ENCODE measurements at regions not wholly inside any gene's neighbourhood (a gene's known extent, or its start where the extent isn't known, plus 50 kb on each side); places are given as distances from the start of the nearest gene placed in this dataset.

GRCh38 chr2:3138621-3139020 lies 239.0 kb downstream of the EIPR1 start:
- H3K79me1 ChIP-seq (ENCODE audit: low read length) = no peaks in the 10 kb centered on the region
- no peak overlapping the region for H3K23ac ChIP-seq (ENCODE audit: low read length)
- WGBS (ENCODE audit: extremely low coverage, insufficient coverage, low lambda C conversion rate) = no CpG with 5 or more reads among the region's 9 CpGs
- no peaks in the 10 kb centered on the region for H3K79me2 ChIP-seq (ENCODE audit: control insufficient read depth, insufficient read depth, low read length)
- no peak overlapping the region for H2BK15ac ChIP-seq (replicated peaks; ENCODE audit: low read depth)
- H3K27ac ChIP-seq (ENCODE audit: low read depth, low read length) = no peak overlapping the region
- H3K4me1 ChIP-seq (ENCODE audit: control insufficient read depth, low read depth, low read length) = no peaks in the 10 kb centered on the region
- H2BK120ac ChIP-seq (ENCODE audit: low read depth, low read length) = no peak overlapping the region
- H3K18ac ChIP-seq (ENCODE audit: low read length) = no peak overlapping the region
- H3K27me3 ChIP-seq (ENCODE audit: insufficient read depth, low read length, poor library complexity) = no peaks in the 10 kb centered on the region
- H2BK5ac ChIP-seq (ENCODE audit: low read length) = no peak overlapping the region
- H3K4me2 ChIP-seq (ENCODE audit: low read length) = no peak overlapping the region
- no peak overlapping the region for H3K9ac ChIP-seq (ENCODE audit: low read length)
- H3K4me3 ChIP-seq (ENCODE audit: low read length) = no peak overlapping the region
- no peak overlapping the region for H3K4ac ChIP-seq (ENCODE audit: low read depth, low read length)
- H3K36me3 ChIP-seq (ENCODE audit: control insufficient read depth, insufficient read depth, low read length) = no peaks in the 10 kb centered on the region
- no peak overlapping the region for H3K56ac ChIP-seq (ENCODE audit: low read length)
- DNase-seq = no peak
- H4K8ac ChIP-seq (ENCODE audit: low read depth, low read length) = no peak overlapping the region
- H2AK5ac ChIP-seq (ENCODE audit: low read length) = no peak overlapping the region
- H4K5ac ChIP-seq (ENCODE audit: low read length) = no peak overlapping the region

- Histone ChIP-seq H3K4me2 (ENCODE audit: low read length) (no peak overlapping the region), H3K56ac (ENCODE audit: low read length) (no peak overlapping the region), H3K9ac (ENCODE audit: low read length) (no peak overlapping the region), H3K4me1 (ENCODE audit: control insufficient read depth, low read depth, low read length) (no peaks in the 10 kb centered on the region), H2BK15ac (replicated peaks; ENCODE audit: low read depth) (no peak overlapping the region), H2BK5ac (ENCODE audit: low read length) (no peak overlapping the region), H3K4ac (ENCODE audit: low read depth, low read length) (no peak overlapping the region), H3K79me1 (ENCODE audit: low read length) (no peaks in the 10 kb centered on the region), H3K36me3 (ENCODE audit: control insufficient read depth, insufficient read depth, low read length) (no peaks in the 10 kb centered on the region), H3K27me3 (ENCODE audit: insufficient read depth, low read length, poor library complexity) (no peaks in the 10 kb centered on the region), H3K18ac (ENCODE audit: low read length) (no peak overlapping the region), H4K8ac (ENCODE audit: low read depth, low read length) (no peak overlapping the region), H3K4me3 (ENCODE audit: low read length) (no peak overlapping the region), H3K79me2 (ENCODE audit: control insufficient read depth, insufficient read depth, low read length) (no peaks in the 10 kb centered on the region), H2AK5ac (ENCODE audit: low read length) (no peak overlapping the region), H3K23ac (ENCODE audit: low read length) (no peak overlapping the region), H2BK120ac (ENCODE audit: low read depth, low read length) (no peak overlapping the region), H4K5ac (ENCODE audit: low read length) (no peak overlapping the region), H3K27ac (ENCODE audit: low read depth, low read length) (no peak overlapping the region)
- no peak for DNase-seq
- no CpG with 5 or more reads among the region's 5 CpGs for WGBS (ENCODE audit: extremely low coverage, insufficient coverage, low lambda C conversion rate)
Measured at GRCh38 chr2:3137651-3138300, 239.8 kb downstream of the EIPR1 start.

- no peak for DNase-seq
- H3K27ac ChIP-seq (ENCODE audit: low read depth, low read length) = no peak overlapping the region
- no CpG with 5 or more reads among the region's 5 CpGs for WGBS (ENCODE audit: extremely low coverage, insufficient coverage, low lambda C conversion rate)
- H3K4me2 ChIP-seq (ENCODE audit: low read length) = no peak overlapping the region
- H4K5ac ChIP-seq (ENCODE audit: low read length) = no peak overlapping the region
- no peaks in the 10 kb centered on the region for H3K36me3 ChIP-seq (ENCODE audit: control insufficient read depth, insufficient read depth, low read length)
- no peak overlapping the region for H3K4ac ChIP-seq (ENCODE audit: low read depth, low read length)
- no peak overlapping the region for H4K8ac ChIP-seq (ENCODE audit: low read depth, low read length)
- no peak overlapping the region for H2BK5ac ChIP-seq (ENCODE audit: low read length)
- no peak overlapping the region for H3K56ac ChIP-seq (ENCODE audit: low read length)
- H2AK5ac ChIP-seq (ENCODE audit: low read length) = no peak overlapping the region
- no peak overlapping the region for H3K18ac ChIP-seq (ENCODE audit: low read length)
- H3K23ac ChIP-seq (ENCODE audit: low read length) = no peak overlapping the region
- H3K79me1 ChIP-seq (ENCODE audit: low read length) = no peaks in the 10 kb centered on the region
- no peak overlapping the region for H2BK15ac ChIP-seq (replicated peaks; ENCODE audit: low read depth)
- H3K4me3 ChIP-seq (ENCODE audit: low read length) = no peak overlapping the region
- H3K27me3 ChIP-seq (ENCODE audit: insufficient read depth, low read length, poor library complexity) = no peaks in the 10 kb centered on the region
- no peaks in the 10 kb centered on the region for H3K4me1 ChIP-seq (ENCODE audit: control insufficient read depth, low read depth, low read length)
- no peak overlapping the region for H3K9ac ChIP-seq (ENCODE audit: low read length)
- H2BK120ac ChIP-seq (ENCODE audit: low read depth, low read length) = no peak overlapping the region
- H3K79me2 ChIP-seq (ENCODE audit: control insufficient read depth, insufficient read depth, low read length) = no peaks in the 10 kb centered on the region
Measured at GRCh38 chr2:3135676-3136075, 241.9 kb downstream of the EIPR1 start.

- Histone ChIP-seq H3K9ac (ENCODE audit: low read length) (no peak overlapping the region), H2AK5ac (ENCODE audit: low read length) (no peak overlapping the region), H3K27me3 (ENCODE audit: insufficient read depth, low read length, poor library complexity) (no peaks in the 10 kb centered on the region), H2BK5ac (ENCODE audit: low read length) (no peak overlapping the region), H3K79me1 (ENCODE audit: low read length) (no peaks in the 10 kb centered on the region), H3K79me2 (ENCODE audit: control insufficient read depth, insufficient read depth, low read length) (no peaks in the 10 kb centered on the region), H3K4me2 (ENCODE audit: low read length) (no peak overlapping the region), H3K27ac (ENCODE audit: low read depth, low read length) (no peak overlapping the region), H3K56ac (ENCODE audit: low read length) (no peak overlapping the region), H3K4me1 (ENCODE audit: control insufficient read depth, low read depth, low read length) (no peaks in the 10 kb centered on the region), H3K4me3 (ENCODE audit: low read length) (no peak overlapping the region), H3K18ac (ENCODE audit: low read length) (no peak overlapping the region), H2BK15ac (replicated peaks; ENCODE audit: low read depth) (no peak overlapping the region), H3K23ac (ENCODE audit: low read length) (no peak overlapping the region), H3K36me3 (ENCODE audit: control insufficient read depth, insufficient read depth, low read length) (no peaks in the 10 kb centered on the region), H3K4ac (ENCODE audit: low read depth, low read length) (no peak overlapping the region), H4K8ac (ENCODE audit: low read depth, low read length) (no peak overlapping the region), H4K5ac (ENCODE audit: low read length) (no peak overlapping the region), H2BK120ac (ENCODE audit: low read depth, low read length) (no peak overlapping the region)
- no CpG with 5 or more reads among the region's 14 CpGs for WGBS (ENCODE audit: extremely low coverage, insufficient coverage, low lambda C conversion rate)
- DNase-seq = no peak
Measured at GRCh38 chr2:3134026-3134571, 243.5 kb downstream of the EIPR1 start.

GRCh38 chr2:3132966-3133365 lies 244.7 kb downstream of the EIPR1 start:
- WGBS (ENCODE audit: extremely low coverage, insufficient coverage, low lambda C conversion rate) = no CpG with 5 or more reads among the region's 11 CpGs
- Histone ChIP-seq H3K56ac (ENCODE audit: low read length) (no peak overlapping the region), H4K5ac (ENCODE audit: low read length) (no peak overlapping the region), H3K23ac (ENCODE audit: low read length) (no peak overlapping the region), H3K4me2 (ENCODE audit: low read length) (no peak overlapping the region), H4K8ac (ENCODE audit: low read depth, low read length) (no peak overlapping the region), H3K79me1 (ENCODE audit: low read length) (no peaks in the 10 kb centered on the region), H3K36me3 (ENCODE audit: control insufficient read depth, insufficient read depth, low read length) (no peaks in the 10 kb centered on the region), H3K4me1 (ENCODE audit: control insufficient read depth, low read depth, low read length) (no peaks in the 10 kb centered on the region), H2AK5ac (ENCODE audit: low read length) (no peak overlapping the region), H3K4ac (ENCODE audit: low read depth, low read length) (no peak overlapping the region), H2BK5ac (ENCODE audit: low read length) (no peak overlapping the region), H3K4me3 (ENCODE audit: low read length) (no peak overlapping the region), H3K27me3 (ENCODE audit: insufficient read depth, low read length, poor library complexity) (no peaks in the 10 kb centered on the region), H2BK15ac (replicated peaks; ENCODE audit: low read depth) (no peak overlapping the region), H3K9ac (ENCODE audit: low read length) (no peak overlapping the region), H3K27ac (ENCODE audit: low read depth, low read length) (no peak overlapping the region), H3K79me2 (ENCODE audit: control insufficient read depth, insufficient read depth, low read length) (no peaks in the 10 kb centered on the region), H2BK120ac (ENCODE audit: low read depth, low read length) (no peak overlapping the region), H3K18ac (ENCODE audit: low read length) (no peak overlapping the region)
- no peak for DNase-seq

GRCh38 chr2:3132466-3132865 lies 245.2 kb downstream of the EIPR1 start:
- Histone ChIP-seq H3K18ac (ENCODE audit: low read length) (no peak overlapping the region), H3K79me2 (ENCODE audit: control insufficient read depth, insufficient read depth, low read length) (no peaks in the 10 kb centered on the region), H3K4me1 (ENCODE audit: control insufficient read depth, low read depth, low read length) (no peaks in the 10 kb centered on the region), H2AK5ac (ENCODE audit: low read length) (no peak overlapping the region), H3K4ac (ENCODE audit: low read depth, low read length) (no peak overlapping the region), H2BK5ac (ENCODE audit: low read length) (no peak overlapping the region), H3K36me3 (ENCODE audit: control insufficient read depth, insufficient read depth, low read length) (no peaks in the 10 kb centered on the region), H3K9ac (ENCODE audit: low read length) (no peak overlapping the region), H4K8ac (ENCODE audit: low read depth, low read length) (no peak overlapping the region), H4K5ac (ENCODE audit: low read length) (no peak overlapping the region), H3K27ac (ENCODE audit: low read depth, low read length) (no peak overlapping the region), H3K56ac (ENCODE audit: low read length) (no peak overlapping the region), H2BK15ac (replicated peaks; ENCODE audit: low read depth) (no peak overlapping the region), H3K4me2 (ENCODE audit: low read length) (no peak overlapping the region), H3K27me3 (ENCODE audit: insufficient read depth, low read length, poor library complexity) (no peaks in the 10 kb centered on the region), H3K79me1 (ENCODE audit: low read length) (no peaks in the 10 kb centered on the region), H3K4me3 (ENCODE audit: low read length) (no peak overlapping the region), H2BK120ac (ENCODE audit: low read depth, low read length) (no peak overlapping the region), H3K23ac (ENCODE audit: low read length) (no peak overlapping the region)
- DNase-seq = no peak
- WGBS (ENCODE audit: extremely low coverage, insufficient coverage, low lambda C conversion rate) = no CpG with 5 or more reads among the region's 10 CpGs

Measured in mesendoderm (in vitro differentiated cells).